ENCODE measurements at regions not wholly inside any gene's neighbourhood (a gene's known extent, or its start where the extent isn't known, plus 50 kb on each side); places are given as distances from the start of the nearest gene placed in this dataset.

GRCh38 chr10:61028861-61029361, 84.9 kb upstream of the RHOBTB1 start:
- intact Hi-C loops (cut with micrococcal nuclease): no loop called here

DNA sequence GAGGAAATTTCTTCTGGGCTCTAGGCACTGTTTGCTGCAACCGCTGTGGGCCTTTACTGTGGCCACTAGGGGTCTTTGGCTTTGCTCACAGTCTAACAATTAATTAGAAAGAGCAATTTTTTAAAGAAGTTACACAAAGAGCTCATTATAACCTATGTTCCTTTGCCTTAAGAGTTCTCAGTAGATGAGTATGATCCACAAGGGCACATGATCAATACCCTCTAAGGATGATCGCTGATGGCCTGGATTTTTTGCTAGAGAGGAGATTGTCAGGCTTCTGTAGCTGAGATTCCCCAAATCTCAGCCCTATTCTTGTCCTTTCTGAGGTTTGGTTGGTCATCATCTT, 80.8 kb upstream of the RHOBTB1 start:
- H2AFZ ChIP-seq (ENCODE audit: insufficient read depth, low read depth, low read length, poor library complexity, severe bottlenecking): no peak overlapping the region
- H3K4me3 ChIP-seq (replicated peaks in 1 of 3; ENCODE audit: low read depth in 2 of 3, low read length in 3 of 3): no peak overlapping the region
- H3K27ac ChIP-seq (ENCODE audit: low read depth in 1 of 2, low read length in 2 of 2): no peak overlapping the region
- H3K27me3 Mint-ChIP-seq (ENCODE audit: low read depth in 3 of 3): peaks cover 0 to 1% (median 1%) of the 10 kb centered on the region in 3 donors
- no peaks in the 10 kb centered on the region for H3K79me2 ChIP-seq (ENCODE audit: insufficient read depth, low read length)
- TF ChIP-seq CTCF (IDR thresholded peaks at IDR 0.05): peak; percentile 29
- no peaks in the 10 kb centered on the region for H3K36me3 Mint-ChIP-seq
- 40% methylated on average over 1 of the region's 2 CpGs for WGBS (ENCODE audit: insufficient coverage)
- no peak overlapping the region for H3K27ac Mint-ChIP-seq
- no peaks in the 10 kb centered on the region for H3K36me3 ChIP-seq (replicated peaks in 1 of 2; ENCODE audit: control insufficient read depth in 1 of 2, insufficient read depth in 2 of 2, low read length in 2 of 2)
- H3K9me3 ChIP-seq (replicated peaks in 1 of 2; ENCODE audit: control insufficient read depth in 1 of 2, insufficient read depth in 1 of 2, low read length in 2 of 2): no peaks in the 10 kb centered on the region
- H3K9ac ChIP-seq (ENCODE audit: insufficient read depth, low read length, poor library complexity, severe bottlenecking): no peak overlapping the region
- no peaks in the 10 kb centered on the region for H3K4me1 ChIP-seq (ENCODE audit: control insufficient read depth in 1 of 2, insufficient read depth in 2 of 2, low read length in 2 of 2)
- H3K4me3 Mint-ChIP-seq: no peak overlapping the region
- no peaks in the 10 kb centered on the region for H3K4me1 Mint-ChIP-seq
- H4K20me1 ChIP-seq (ENCODE audit: insufficient read depth, low read length): no peaks in the 10 kb centered on the region
- H3K9me3 Mint-ChIP-seq: peaks cover 0 to under 1% (median 0%) of the 10 kb centered on the region in 7 donors
- H3K4me2 ChIP-seq (replicated peaks; ENCODE audit: extremely low read depth, low read length, poor library complexity, severe bottlenecking): no peak overlapping the region
- intact Hi-C loops (cut with micrococcal nuclease): no loop called here
- H3K27me3 ChIP-seq (ENCODE audit: control insufficient read depth in 2 of 2, insufficient read depth in 2 of 2, low read length in 2 of 2): no peaks in the 10 kb centered on the region
- no peak for DNase-seq

More at GRCh38 chr10:61028861-61029361, 84.9 kb upstream of the RHOBTB1 start:
- Mint-ChIP-seq H3K4me1 (no peaks in the 10 kb centered on the region), H3K9me3 (peaks cover 1 to 6% (median 3%) of the 10 kb centered on the region in 7 donors), H3K36me3 (no peaks in the 10 kb centered on the region), H3K27ac (peak overlapping the region in 2 of 7 donors; percentile 4 to 68), H3K4me3 (no peak overlapping the region), H3K27me3 (ENCODE audit: low read depth in 3 of 3) (peaks cover 0 to 1% (median 1%) of the 10 kb centered on the region in 3 donors)
- Histone ChIP-seq H4K20me1 (ENCODE audit: insufficient read depth, low read length) (no peaks in the 10 kb centered on the region), H3K27ac (ENCODE audit: low read depth in 1 of 2, low read length in 2 of 2) (no peak overlapping the region), H3K4me2 (replicated peaks; ENCODE audit: extremely low read depth, low read length, poor library complexity, severe bottlenecking) (no peak overlapping the region), H3K79me2 (ENCODE audit: insufficient read depth, low read length) (no peaks in the 10 kb centered on the region), H3K9me3 (replicated peaks in 1 of 2; ENCODE audit: control insufficient read depth in 1 of 2, insufficient read depth in 1 of 2, low read length in 2 of 2) (no peaks in the 10 kb centered on the region), H3K9ac (ENCODE audit: insufficient read depth, low read length, poor library complexity, severe bottlenecking) (no peak overlapping the region), H3K4me1 (ENCODE audit: control insufficient read depth in 1 of 2, insufficient read depth in 2 of 2, low read length in 2 of 2) (no peaks in the 10 kb centered on the region), H3K27me3 (ENCODE audit: control insufficient read depth in 2 of 2, insufficient read depth in 2 of 2, low read length in 2 of 2) (no peaks in the 10 kb centered on the region), H3K4me3 (replicated peaks in 1 of 3; ENCODE audit: low read depth in 2 of 3, low read length in 3 of 3) (no peak overlapping the region), H2AFZ (ENCODE audit: insufficient read depth, low read depth, low read length, poor library complexity, severe bottlenecking) (no peak overlapping the region), H3K36me3 (replicated peaks in 1 of 2; ENCODE audit: control insufficient read depth in 1 of 2, insufficient read depth in 2 of 2, low read length in 2 of 2) (no peaks in the 10 kb centered on the region)
- 76% methylated on average over 2 of the region's 5 CpGs for WGBS (ENCODE audit: insufficient coverage)
- no peak for DNase-seq
- no peak for TF ChIP-seq CTCF (IDR thresholded peaks at IDR 0.05)

All from CD14-positive monocyte (primary cell).